Stimulated activated naive CD4-positive, alpha-beta T cell (primary cell): ENCODE measurements at regions not wholly inside any gene's neighbourhood (a gene's known extent, or its start where the extent isn't known, plus 50 kb on each side); places are given as distances from the start of the nearest gene placed in this dataset.
"Not testable (repeated sequence)": the region's sequence is repeated elsewhere in the genome, so short reads cannot be mapped to it uniquely, and the experiment has no call there.

Source experiments
- DNase-seq, 6 experiments: peaks; one replicate each; lab custom pipeline; 2025; lab: John Stamatoyannopoulos, UW

- no peak for DNase-seq
Observed at GRCh38 chr3:71994906-71995305, 210.0 kb upstream of the PROK2 start.

GRCh38 chr3:71994203-71994602 lies 209.3 kb upstream of the PROK2 start:
- no peak for DNase-seq

GRCh38 chr3:71991681-71992080 lies 206.7 kb upstream of the PROK2 start:
- DNase-seq = no peak

GRCh38 chr3:71991046-71991445 lies 206.1 kb upstream of the PROK2 start:
- no peak for DNase-seq

- no peak for DNase-seq
Observed at GRCh38 chr3:71990545-71990944, 205.6 kb upstream of the PROK2 start.

- no peak for DNase-seq
Observed at GRCh38 chr3:71989165-71989564, 204.2 kb upstream of the PROK2 start.

GRCh38 chr3:71987828-71988227 lies 202.9 kb upstream of the PROK2 start:
- no peak for DNase-seq

- no peak for DNase-seq
Observed at GRCh38 chr3:71987089-71987735, 202.3 kb upstream of the PROK2 start.

- no peak for DNase-seq
Observed at GRCh38 chr3:71986606-71987005, 201.7 kb upstream of the PROK2 start.

GRCh38 chr3:71984843-71985613 lies 200.1 kb upstream of the PROK2 start:
- DNase-seq = peak in 3 of 6 experiments; percentile 2 to 38 (median 25)

GRCh38 chr3:71983694-71984093 lies 198.7 kb upstream of the PROK2 start:
- no peak for DNase-seq

GRCh38 chr3:71982506-71983258 lies 197.7 kb upstream of the PROK2 start:
- not testable (repeated sequence) for DNase-seq

- DNase-seq = no peak
Observed at GRCh38 chr3:71979175-71979574, 194.2 kb upstream of the PROK2 start.

GRCh38 chr3:71978150-71978721 lies 193.3 kb upstream of the PROK2 start:
- DNase-seq = no peak

GRCh38 chr3:71977525-71977924 lies 192.6 kb upstream of the PROK2 start:
- DNase-seq = no peak

GRCh38 chr3:71975573-71975972 lies 190.6 kb upstream of the PROK2 start:
- DNase-seq = no peak

GRCh38 chr3:71974786-71975185 lies 189.8 kb upstream of the PROK2 start:
- no peak for DNase-seq

- DNase-seq = no peak
Observed at GRCh38 chr3:71973274-71974030, 188.5 kb upstream of the PROK2 start.

- no peak for DNase-seq
Observed at GRCh38 chr3:71972031-71972430, 187.1 kb upstream of the PROK2 start.

- no peak for DNase-seq
Observed at GRCh38 chr3:71968544-71968943, 183.6 kb upstream of the PROK2 start.

- DNase-seq = no peak
Observed at GRCh38 chr3:71966185-71966584, 181.2 kb upstream of the PROK2 start.

- no peak for DNase-seq
Observed at GRCh38 chr3:71964170-71964569, 179.2 kb upstream of the PROK2 start.
